Stimulated activated naive B cell treated with anti-CD40 and anti-IgM and Interleukin-4, amounts not matched to agents 10 μg/mL and 1 μg/mL and 100 μg/mL, for 72 hours (primary cell): ENCODE measurements at regions not wholly inside any gene's neighbourhood (a gene's known extent, or its start where the extent isn't known, plus 50 kb on each side); places are given as distances from the start of the nearest gene placed in this dataset.
"Not testable (repeated sequence)": the region's sequence is repeated elsewhere in the genome, so short reads cannot be mapped to it uniquely, and the experiment has no call there.

ENCODE experiments used
- ATAC-seq, 2 donors: fragments of 150-1000 bp; cut with Tn5 transposase; replicated peaks; 2 replicates each; pipeline ENCODE4 v1.10.0; 2021; ENCODE audit warnings: moderate library complexity in 1 of 2
- DNase-seq: peaks from one replicate; pipeline ENCODE4 v3.0.0; 2021
- H3K27ac Mint-ChIP-seq: one replicate; pipeline ENCODE4 v1.8.0; 2022; ENCODE audit warnings: mild to moderate bottlenecking, mixed read lengths
- H3K27me3 Mint-ChIP-seq, 2 donors: one replicate each; pipeline ENCODE4 v1.8.0; 2022; ENCODE audit warnings: mixed read lengths in 2 of 2
- H3K36me3 Mint-ChIP-seq, 2 donors: one replicate each; pipeline ENCODE4 v1.8.0; 2022; ENCODE audit warnings: mixed read lengths in 2 of 2, mild to moderate bottlenecking in 1 of 2
- H3K4me1 Mint-ChIP-seq, 2 donors: one replicate each; pipeline ENCODE4 v1.8.0; 2022; ENCODE audit warnings: mixed read lengths in 2 of 2, mild to moderate bottlenecking in 1 of 2
- H3K4me3 Mint-ChIP-seq, 2 donors: one replicate each; pipeline ENCODE4 v1.8.0; 2022; ENCODE audit warnings: mild to moderate bottlenecking in 2 of 2, mixed read lengths in 2 of 2, moderate library complexity in 1 of 2
- H3K9me3 Mint-ChIP-seq, 2 donors: one replicate each; pipeline ENCODE4 v1.8.0; 2022; ENCODE audit warnings: mixed read lengths in 2 of 2, mild to moderate bottlenecking in 1 of 2

DNA sequence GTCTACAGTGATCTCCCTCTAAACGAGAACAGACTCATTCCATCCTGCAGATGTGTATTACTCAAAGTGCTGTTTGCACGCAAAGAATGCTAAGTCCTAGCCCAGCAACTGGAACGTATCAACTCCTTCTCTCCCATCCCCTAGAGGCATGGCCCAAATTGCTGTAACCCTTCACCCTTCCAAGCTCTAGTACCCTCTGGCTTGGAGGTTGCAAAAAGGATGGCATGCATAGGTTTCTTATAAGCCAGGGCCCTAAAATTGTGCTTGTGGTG, 71.5 kb upstream of the TGM3 start:
- ATAC-seq (no peak), DNase-seq (no peak)
- H3K36me3 Mint-ChIP-seq, result peaks cover 3 to 7% of the 10 kb centered on the region in 2 donors
- H3K27ac Mint-ChIP-seq, result no peak overlapping the region
- H3K4me1 Mint-ChIP-seq, result peaks cover 3 to 4% of the 10 kb centered on the region in 2 donors
- H3K4me3 Mint-ChIP-seq, result no peak overlapping the region
- peaks cover 6 to 7% of the 10 kb centered on the region in 2 donors for H3K9me3 Mint-ChIP-seq
- H3K27me3 Mint-ChIP-seq, result peaks cover 5 to 17% of the 10 kb centered on the region in 2 donors

DNA sequence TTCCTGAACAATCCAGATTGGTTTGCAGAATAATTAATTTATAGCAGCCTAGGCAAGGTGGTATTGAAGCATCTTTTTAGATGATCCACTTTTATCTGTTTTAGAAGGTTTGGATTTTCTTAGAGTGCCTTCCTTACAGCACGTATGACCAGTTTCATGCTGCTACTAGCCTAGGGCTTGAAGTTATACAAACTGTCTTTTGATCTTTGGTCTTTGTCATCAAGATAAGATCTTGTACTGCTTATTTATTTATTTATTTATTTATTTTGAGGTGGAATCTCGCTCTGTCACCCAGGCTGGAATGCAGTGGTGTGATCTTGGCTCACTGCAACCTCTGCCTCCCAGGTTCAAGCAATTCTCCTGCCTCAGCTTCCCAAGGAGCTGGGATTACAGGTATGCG, 68.5 kb upstream of the TGM3 start:
- not testable (repeated sequence) for ATAC-seq, H3K4me3 Mint-ChIP-seq, H3K4me1 Mint-ChIP-seq, H3K36me3 Mint-ChIP-seq, DNase-seq, H3K27ac Mint-ChIP-seq, H3K9me3 Mint-ChIP-seq
- peaks cover 5 to 33% of the 10 kb centered on the region in 2 donors for H3K27me3 Mint-ChIP-seq

GRCh38 chr20:2227861-2228260, 67.9 kb upstream of the TGM3 start:
- H3K27me3 Mint-ChIP-seq, result peaks cover 5 to 33% of the 10 kb centered on the region in 2 donors
- no peaks in the 10 kb centered on the region for H3K4me1 Mint-ChIP-seq
- no peak overlapping the region for H3K27ac Mint-ChIP-seq
- ATAC-seq (no peak), DNase-seq (no peak)
- no peaks in the 10 kb centered on the region for H3K9me3 Mint-ChIP-seq
- no peaks in the 10 kb centered on the region for H3K36me3 Mint-ChIP-seq
- H3K4me3 Mint-ChIP-seq, result no peak overlapping the region

- DNase-seq, result no peak
- no peaks in the 10 kb centered on the region for H3K36me3 Mint-ChIP-seq
- ATAC-seq, result no peak
- H3K4me3 Mint-ChIP-seq, result no peak overlapping the region
- peaks cover 5 to 33% of the 10 kb centered on the region in 2 donors for H3K27me3 Mint-ChIP-seq
- H3K27ac Mint-ChIP-seq, result no peak overlapping the region
- H3K9me3 Mint-ChIP-seq, result no peaks in the 10 kb centered on the region
- no peaks in the 10 kb centered on the region for H3K4me1 Mint-ChIP-seq
Observed at GRCh38 chr20:2228926-2229325, 66.9 kb upstream of the TGM3 start.

DNA sequence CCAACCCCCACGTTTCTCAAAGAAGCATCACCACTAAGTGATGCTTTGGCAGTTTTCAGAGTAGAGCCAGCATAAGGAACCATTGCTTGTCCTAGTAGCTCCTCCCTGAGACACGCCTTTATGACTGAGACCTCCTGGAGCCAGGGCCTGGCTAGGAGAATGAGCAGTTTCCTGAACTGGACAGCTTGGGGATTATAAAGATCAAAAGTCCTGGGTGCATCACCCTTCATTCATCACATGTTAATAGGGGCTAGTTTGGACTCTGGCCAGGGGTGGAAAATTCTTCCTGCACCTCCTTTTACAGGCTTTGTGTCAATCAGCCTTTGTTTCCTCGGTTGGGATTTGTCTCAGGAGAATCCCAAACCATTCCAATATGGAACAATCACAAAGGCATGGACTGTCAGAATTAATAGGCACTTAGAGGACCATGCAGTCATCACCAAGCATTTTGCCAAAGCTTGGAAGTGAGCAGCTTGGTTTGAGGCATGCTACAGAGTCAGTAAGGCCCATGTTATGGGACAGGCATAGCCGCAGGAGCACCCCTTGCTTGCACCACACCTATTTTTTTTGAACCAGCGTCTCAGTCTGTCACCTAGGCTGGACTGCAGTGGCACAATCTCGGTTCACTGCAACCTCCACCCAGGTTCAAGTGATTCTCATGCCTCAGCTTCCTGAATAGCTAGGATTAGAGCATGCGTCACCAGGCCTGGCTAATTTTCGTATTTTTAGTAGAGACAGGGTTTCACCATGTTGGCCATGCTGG, 64.9 kb upstream of the TGM3 start:
- H3K36me3 Mint-ChIP-seq, result no peaks in the 10 kb centered on the region
- H3K4me1 Mint-ChIP-seq, result no peaks in the 10 kb centered on the region
- ATAC-seq (no peak), DNase-seq (no peak)
- no peaks in the 10 kb centered on the region for H3K9me3 Mint-ChIP-seq
- H3K4me3 Mint-ChIP-seq, result no peak overlapping the region
- H3K27me3 Mint-ChIP-seq, result peaks cover 0 to 27% of the 10 kb centered on the region in 2 donors
- H3K27ac Mint-ChIP-seq, result no peak overlapping the region

- Mint-ChIP-seq H3K27ac (no peak overlapping the region), H3K9me3 (no peaks in the 10 kb centered on the region), H3K4me3 (no peak overlapping the region), H3K4me1 (no peaks in the 10 kb centered on the region), H3K36me3 (no peaks in the 10 kb centered on the region), H3K27me3 (peaks cover 6 to 33% of the 10 kb centered on the region in 2 donors)
- no peak for DNase-seq
- ATAC-seq, result no peak
Observed at GRCh38 chr20:2231701-2232100, 64.1 kb upstream of the TGM3 start.

DNA sequence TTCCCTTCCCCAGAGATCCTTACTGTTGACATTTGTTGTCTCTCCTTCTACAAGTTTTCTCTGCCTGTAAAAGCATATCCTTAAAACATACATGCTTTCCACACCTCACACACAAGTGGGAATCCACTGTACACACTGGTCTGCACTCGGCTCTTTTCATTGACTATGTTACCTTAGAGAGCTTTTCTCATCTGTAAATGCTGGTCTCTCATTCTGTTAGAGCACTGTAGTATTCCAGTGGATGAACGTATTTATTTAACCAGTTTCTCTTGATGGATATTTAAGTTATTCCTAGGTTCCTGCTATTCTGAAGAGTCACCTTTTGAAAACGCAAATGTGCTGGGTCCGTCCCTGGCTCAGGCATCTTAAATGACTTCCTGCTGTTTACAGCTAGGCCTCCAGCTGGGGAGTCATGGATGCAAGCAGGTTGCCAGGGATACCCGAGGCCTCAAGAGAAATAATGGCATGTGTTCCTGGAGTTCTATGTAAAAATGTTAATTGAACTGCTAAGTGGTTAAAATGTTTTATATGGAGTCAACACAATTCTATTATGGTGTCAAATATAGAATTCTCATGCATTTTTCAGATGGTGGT, 61.1 kb upstream of the TGM3 start:
- Mint-ChIP-seq H3K4me1 (peaks cover 2 to 3% of the 10 kb centered on the region in 2 donors), H3K9me3 (no peaks in the 10 kb centered on the region), H3K27ac (no peak overlapping the region)

DNA sequence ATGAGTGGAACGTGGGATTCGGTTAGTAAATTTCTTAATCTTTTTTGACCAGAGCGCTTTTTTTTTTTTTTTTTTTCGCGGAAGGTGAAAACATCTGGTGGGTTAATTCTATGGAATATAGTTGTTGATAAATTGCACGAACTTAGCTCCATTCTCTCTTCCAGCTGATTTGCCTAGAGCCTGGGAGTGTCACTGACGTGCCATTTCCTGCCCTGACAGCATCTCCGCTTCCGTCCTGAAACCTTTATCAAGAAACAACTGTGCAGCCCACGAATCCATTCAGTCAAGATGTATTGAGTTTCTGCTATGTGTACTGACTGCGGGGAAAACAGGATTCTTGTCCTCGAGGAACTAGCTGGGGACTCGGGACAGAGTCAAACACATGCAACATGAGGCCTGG, 59.5 kb upstream of the TGM3 start:
- no peaks in the 10 kb centered on the region for H3K36me3 Mint-ChIP-seq
- no peak for ATAC-seq
- peaks cover 5 to 12% of the 10 kb centered on the region in 2 donors for H3K4me1 Mint-ChIP-seq
- no peak overlapping the region for H3K27ac Mint-ChIP-seq
- no peak for DNase-seq
- H3K9me3 Mint-ChIP-seq, result no peaks in the 10 kb centered on the region
- H3K4me3 Mint-ChIP-seq, result no peak overlapping the region
- H3K27me3 Mint-ChIP-seq, result peaks cover 9 to 20% of the 10 kb centered on the region in 2 donors

More for the DNA sequence above, 61.1 kb upstream of the TGM3 start:
- ATAC-seq (no peak), DNase-seq (no peak)
- Mint-ChIP-seq H3K4me3 (no peak overlapping the region), H3K27me3 (peaks cover 9 to 25% of the 10 kb centered on the region in 2 donors), H3K36me3 (no peaks in the 10 kb centered on the region)

GRCh38 chr20:2237059-2237458, 58.7 kb upstream of the TGM3 start:
- H3K4me3 Mint-ChIP-seq, result no peak overlapping the region
- no peaks in the 10 kb centered on the region for H3K9me3 Mint-ChIP-seq
- no peak overlapping the region for H3K27ac Mint-ChIP-seq
- H3K36me3 Mint-ChIP-seq, result no peaks in the 10 kb centered on the region
- peaks cover 9 to 14% of the 10 kb centered on the region in 2 donors for H3K27me3 Mint-ChIP-seq
- no peak for ATAC-seq
- no peak for DNase-seq
- H3K4me1 Mint-ChIP-seq, result peaks cover 5 to 12% of the 10 kb centered on the region in 2 donors

GRCh38 chr20:2238601-2239000, 57.2 kb upstream of the TGM3 start:
- ATAC-seq (no peak), DNase-seq (no peak)
- Mint-ChIP-seq H3K9me3 (no peaks in the 10 kb centered on the region), H3K36me3 (no peaks in the 10 kb centered on the region), H3K4me1 (peaks cover 5 to 12% of the 10 kb centered on the region in 2 donors), H3K4me3 (no peak overlapping the region), H3K27me3 (peaks cover 17 to 29% of the 10 kb centered on the region in 2 donors), H3K27ac (no peak overlapping the region)

DNA sequence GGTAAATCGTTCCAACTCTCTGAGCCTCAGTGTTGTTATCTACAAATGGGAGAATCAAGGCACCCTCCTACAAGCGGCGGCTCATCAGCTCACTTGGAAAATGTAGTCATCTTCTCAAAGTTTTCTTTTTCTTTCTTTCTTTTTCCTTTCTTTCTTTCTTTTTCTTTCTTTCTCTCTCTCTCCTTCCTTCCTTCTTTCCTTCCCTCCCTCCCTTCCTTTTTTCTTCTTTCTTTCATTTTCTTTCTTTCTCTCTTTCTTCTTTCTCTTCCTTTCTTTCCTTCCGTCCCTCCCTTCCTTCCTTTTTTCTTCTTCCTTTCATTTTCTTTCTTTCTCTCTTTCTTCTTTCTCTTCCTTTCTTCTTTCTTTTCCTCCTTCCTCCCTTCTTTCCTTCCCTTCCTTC, 55.0 kb upstream of the TGM3 start:
- no peak overlapping the region for H3K4me3 Mint-ChIP-seq
- peaks cover 5 to 12% of the 10 kb centered on the region in 2 donors for H3K4me1 Mint-ChIP-seq
- no peaks in the 10 kb centered on the region for H3K36me3 Mint-ChIP-seq
- H3K27me3 Mint-ChIP-seq, result peaks cover 17 to 32% of the 10 kb centered on the region in 2 donors
- H3K27ac Mint-ChIP-seq, result no peak overlapping the region
- DNase-seq (no peak), ATAC-seq (no peak)
- no peaks in the 10 kb centered on the region for H3K9me3 Mint-ChIP-seq

GRCh38 chr20:2242678-2243077, 53.1 kb upstream of the TGM3 start:
- Mint-ChIP-seq H3K9me3 (no peaks in the 10 kb centered on the region), H3K4me3 (no peak overlapping the region), H3K4me1 (peaks cover 5 to 12% of the 10 kb centered on the region in 2 donors), H3K27me3 (peaks cover 13 to 26% of the 10 kb centered on the region in 2 donors), H3K27ac (no peak overlapping the region), H3K36me3 (no peaks in the 10 kb centered on the region)
- ATAC-seq (no peak), DNase-seq (no peak)

DNA sequence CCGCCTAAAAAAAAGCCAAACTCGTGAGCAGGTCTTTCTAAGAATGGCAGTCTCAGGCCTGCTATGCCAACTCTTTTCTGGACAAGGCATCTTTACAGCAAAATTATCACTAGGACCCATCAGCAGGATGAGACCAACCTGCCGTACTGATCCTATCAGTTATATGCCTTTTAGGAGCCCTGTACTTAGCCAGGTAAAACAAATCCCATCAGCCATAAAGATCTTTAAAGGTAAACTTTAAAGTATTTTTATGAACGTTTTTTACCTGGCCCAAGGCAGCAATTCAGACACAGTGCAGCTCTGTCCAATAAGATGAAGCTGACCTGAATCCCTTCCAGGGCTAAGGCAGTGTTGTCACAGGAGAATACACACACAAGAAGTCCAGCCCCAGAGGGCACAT, 51.3 kb upstream of the TGM3 start:
- no peak for ATAC-seq
- peaks cover 4 to 11% of the 10 kb centered on the region in 2 donors for H3K4me1 Mint-ChIP-seq

DNA sequence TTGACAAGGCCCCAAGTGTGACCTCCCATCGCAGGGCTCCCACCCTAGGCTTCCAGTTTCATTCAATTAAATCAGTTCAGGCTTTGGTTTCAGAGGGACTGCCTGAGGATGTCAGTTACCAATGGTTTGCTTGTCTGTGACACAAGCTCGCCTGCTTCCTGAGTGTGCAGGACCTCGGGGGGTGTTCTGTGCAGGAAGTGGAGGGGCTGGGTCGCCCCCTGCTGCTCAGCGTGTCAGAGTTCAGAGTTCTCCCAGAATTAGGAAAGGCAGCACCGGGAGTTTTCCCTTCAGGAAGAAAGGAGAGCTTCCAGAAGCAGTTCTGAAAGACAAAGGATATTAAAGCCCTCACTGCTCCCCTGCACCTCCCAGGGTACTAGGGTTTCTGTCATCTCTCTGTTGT, 50.8 kb upstream of the TGM3 start:
- no peaks in the 10 kb centered on the region for H3K9me3 Mint-ChIP-seq
- no peaks in the 10 kb centered on the region for H3K36me3 Mint-ChIP-seq
- H3K4me1 Mint-ChIP-seq, result peaks cover 1 to 6% of the 10 kb centered on the region in 2 donors
- ATAC-seq (no peak), DNase-seq (no peak)
- H3K27ac Mint-ChIP-seq, result no peak overlapping the region
- H3K4me3 Mint-ChIP-seq, result no peak overlapping the region
- H3K27me3 Mint-ChIP-seq, result peaks cover 25 to 42% of the 10 kb centered on the region in 2 donors

More for the DNA sequence above, 51.3 kb upstream of the TGM3 start:
- Mint-ChIP-seq H3K4me3 (no peak overlapping the region), H3K27ac (no peak overlapping the region), H3K36me3 (no peaks in the 10 kb centered on the region), H3K9me3 (no peaks in the 10 kb centered on the region), H3K27me3 (peaks cover 25 to 39% of the 10 kb centered on the region in 2 donors)
- no peak for DNase-seq

- H3K36me3 Mint-ChIP-seq, result no peaks in the 10 kb centered on the region
- H3K4me1 Mint-ChIP-seq, result no peaks in the 10 kb centered on the region
- H3K27me3 Mint-ChIP-seq, result peaks cover 32 to 48% of the 10 kb centered on the region in 2 donors
- no peak for DNase-seq
- H3K9me3 Mint-ChIP-seq, result no peaks in the 10 kb centered on the region
- H3K4me3 Mint-ChIP-seq, result no peak overlapping the region
- ATAC-seq, result no peak
- H3K27ac Mint-ChIP-seq, result no peak overlapping the region
Observed at GRCh38 chr20:2245637-2246036, 50.2 kb upstream of the TGM3 start.
